ENCODE measurements at regions not wholly inside any gene's neighbourhood (a gene's known extent, or its start where the extent isn't known, plus 50 kb on each side); places are given as distances from the start of the nearest gene placed in this dataset.
"Not testable (repeated sequence)": the region's sequence is repeated elsewhere in the genome, so short reads cannot be mapped to it uniquely, and the experiment has no call there.

GRCh38 chr2:65747875-65748274 is 315.5 kb upstream of the SPRED2 start:
- not testable (repeated sequence) for H3K4me3 ChIP-seq (ENCODE audit: low read length in 2 of 2); H3K36me3 ChIP-seq (ENCODE audit: control insufficient read depth in 2 of 2, insufficient read depth in 2 of 2, low read length in 2 of 2); H3K4me1 ChIP-seq (ENCODE audit: control insufficient read depth in 2 of 2, insufficient read depth in 2 of 2, low read length in 2 of 2); H3K27me3 ChIP-seq (ENCODE audit: control insufficient read depth in 2 of 2, insufficient read depth in 2 of 2, low read length in 2 of 2); H3K9ac ChIP-seq (ENCODE audit: low read depth in 1 of 2, low read length in 2 of 2); H3K27ac ChIP-seq (ENCODE audit: low read depth in 2 of 2, low read length in 2 of 2); H3K9me3 ChIP-seq (ENCODE audit: control insufficient read depth in 2 of 2, low read length in 2 of 2)

GRCh38 chr2:65746931-65747675 is 314.7 kb upstream of the SPRED2 start:
- H3K9ac ChIP-seq (ENCODE audit: low read depth in 1 of 2, low read length in 2 of 2) = no peak overlapping the region
- no peaks in the 10 kb centered on the region for H3K9me3 ChIP-seq (ENCODE audit: control insufficient read depth in 2 of 2, low read length in 2 of 2)
- peak overlapping the region in 1 of 2 donors; percentile 4 for H3K4me3 ChIP-seq (ENCODE audit: low read length in 2 of 2)
- peak overlapping the region in 1 of 2 donors; percentile 25 for H3K27ac ChIP-seq (ENCODE audit: low read depth in 2 of 2, low read length in 2 of 2)
- H3K27me3 ChIP-seq (ENCODE audit: control insufficient read depth in 2 of 2, insufficient read depth in 2 of 2, low read length in 2 of 2) = no peaks in the 10 kb centered on the region
- H3K4me1 ChIP-seq (ENCODE audit: control insufficient read depth in 2 of 2, insufficient read depth in 2 of 2, low read length in 2 of 2) = peaks cover 0 to 2% of the 10 kb centered on the region in 2 donors
- no peaks in the 10 kb centered on the region for H3K36me3 ChIP-seq (ENCODE audit: control insufficient read depth in 2 of 2, insufficient read depth in 2 of 2, low read length in 2 of 2)

- H3K9ac ChIP-seq (ENCODE audit: low read depth in 1 of 2, low read length in 2 of 2) = no peak overlapping the region
- H3K4me3 ChIP-seq (ENCODE audit: low read length in 2 of 2) = no peak overlapping the region
Measured at GRCh38 chr2:65744477-65745200, 312.2 kb upstream of the SPRED2 start.

GRCh38 chr2:65742977-65743376 is 310.6 kb upstream of the SPRED2 start:
- Histone ChIP-seq H3K4me1 (ENCODE audit: control insufficient read depth in 2 of 2, insufficient read depth in 2 of 2, low read length in 2 of 2) (peaks cover 0 to 2% of the 10 kb centered on the region in 2 donors), H3K9ac (ENCODE audit: low read depth in 1 of 2, low read length in 2 of 2) (no peak overlapping the region), H3K9me3 (ENCODE audit: control insufficient read depth in 2 of 2, low read length in 2 of 2) (no peaks in the 10 kb centered on the region), H3K27ac (ENCODE audit: low read depth in 2 of 2, low read length in 2 of 2) (no peak overlapping the region), H3K27me3 (ENCODE audit: control insufficient read depth in 2 of 2, insufficient read depth in 2 of 2, low read length in 2 of 2) (no peaks in the 10 kb centered on the region), H3K4me3 (ENCODE audit: low read length in 2 of 2) (no peak overlapping the region), H3K36me3 (ENCODE audit: control insufficient read depth in 2 of 2, insufficient read depth in 2 of 2, low read length in 2 of 2) (no peaks in the 10 kb centered on the region)

More at GRCh38 chr2:65744477-65745200, 312.2 kb upstream of the SPRED2 start:
- no peaks in the 10 kb centered on the region for H3K9me3 ChIP-seq (ENCODE audit: control insufficient read depth in 2 of 2, low read length in 2 of 2)
- H3K27ac ChIP-seq (ENCODE audit: low read depth in 2 of 2, low read length in 2 of 2) = no peak overlapping the region
- peaks cover 0 to 2% of the 10 kb centered on the region in 2 donors for H3K4me1 ChIP-seq (ENCODE audit: control insufficient read depth in 2 of 2, insufficient read depth in 2 of 2, low read length in 2 of 2)
- no peaks in the 10 kb centered on the region for H3K36me3 ChIP-seq (ENCODE audit: control insufficient read depth in 2 of 2, insufficient read depth in 2 of 2, low read length in 2 of 2)
- no peaks in the 10 kb centered on the region for H3K27me3 ChIP-seq (ENCODE audit: control insufficient read depth in 2 of 2, insufficient read depth in 2 of 2, low read length in 2 of 2)

- H3K27ac ChIP-seq (ENCODE audit: low read depth in 2 of 2, low read length in 2 of 2) = no peak overlapping the region
- no peak overlapping the region for H3K4me3 ChIP-seq (ENCODE audit: low read length in 2 of 2)
- no peaks in the 10 kb centered on the region for H3K27me3 ChIP-seq (ENCODE audit: control insufficient read depth in 2 of 2, insufficient read depth in 2 of 2, low read length in 2 of 2)
- no peaks in the 10 kb centered on the region for H3K9me3 ChIP-seq (ENCODE audit: control insufficient read depth in 2 of 2, low read length in 2 of 2)
- H3K36me3 ChIP-seq (ENCODE audit: control insufficient read depth in 2 of 2, insufficient read depth in 2 of 2, low read length in 2 of 2) = no peaks in the 10 kb centered on the region
- no peak overlapping the region for H3K9ac ChIP-seq (ENCODE audit: low read depth in 1 of 2, low read length in 2 of 2)
- no peaks in the 10 kb centered on the region for H3K4me1 ChIP-seq (ENCODE audit: control insufficient read depth in 2 of 2, insufficient read depth in 2 of 2, low read length in 2 of 2)
Measured at GRCh38 chr2:65739927-65740326, 307.5 kb upstream of the SPRED2 start.

- H3K9me3 ChIP-seq (ENCODE audit: control insufficient read depth in 2 of 2, low read length in 2 of 2) = no peaks in the 10 kb centered on the region
Measured at GRCh38 chr2:65737452-65738011, 305.1 kb upstream of the SPRED2 start.

GRCh38 chr2:65731476-65731875 is 299.1 kb upstream of the SPRED2 start:
- no peaks in the 10 kb centered on the region for H3K36me3 ChIP-seq (ENCODE audit: control insufficient read depth in 2 of 2, insufficient read depth in 2 of 2, low read length in 2 of 2)
- H3K4me3 ChIP-seq (ENCODE audit: low read length in 2 of 2) = no peak overlapping the region
- no peaks in the 10 kb centered on the region for H3K9me3 ChIP-seq (ENCODE audit: control insufficient read depth in 2 of 2, low read length in 2 of 2)
- no peak overlapping the region for H3K27ac ChIP-seq (ENCODE audit: low read depth in 2 of 2, low read length in 2 of 2)
- H3K9ac ChIP-seq (ENCODE audit: low read depth in 1 of 2, low read length in 2 of 2) = no peak overlapping the region
- H3K4me1 ChIP-seq (ENCODE audit: control insufficient read depth in 2 of 2, insufficient read depth in 2 of 2, low read length in 2 of 2) = no peaks in the 10 kb centered on the region
- H3K27me3 ChIP-seq (ENCODE audit: control insufficient read depth in 2 of 2, insufficient read depth in 2 of 2, low read length in 2 of 2) = no peaks in the 10 kb centered on the region

More at GRCh38 chr2:65737452-65738011, 305.1 kb upstream of the SPRED2 start:
- no peak overlapping the region for H3K4me3 ChIP-seq (ENCODE audit: low read length in 2 of 2)
- H3K27me3 ChIP-seq (ENCODE audit: control insufficient read depth in 2 of 2, insufficient read depth in 2 of 2, low read length in 2 of 2) = no peaks in the 10 kb centered on the region
- no peak overlapping the region for H3K27ac ChIP-seq (ENCODE audit: low read depth in 2 of 2, low read length in 2 of 2)
- H3K36me3 ChIP-seq (ENCODE audit: control insufficient read depth in 2 of 2, insufficient read depth in 2 of 2, low read length in 2 of 2) = no peaks in the 10 kb centered on the region
- no peaks in the 10 kb centered on the region for H3K4me1 ChIP-seq (ENCODE audit: control insufficient read depth in 2 of 2, insufficient read depth in 2 of 2, low read length in 2 of 2)
- H3K9ac ChIP-seq (ENCODE audit: low read depth in 1 of 2, low read length in 2 of 2) = no peak overlapping the region

- Histone ChIP-seq H3K36me3 (ENCODE audit: control insufficient read depth in 2 of 2, insufficient read depth in 2 of 2, low read length in 2 of 2) (no peaks in the 10 kb centered on the region), H3K27me3 (ENCODE audit: control insufficient read depth in 2 of 2, insufficient read depth in 2 of 2, low read length in 2 of 2) (no peaks in the 10 kb centered on the region), H3K4me3 (ENCODE audit: low read length in 2 of 2) (no peak overlapping the region), H3K9ac (ENCODE audit: low read depth in 1 of 2, low read length in 2 of 2) (no peak overlapping the region), H3K27ac (ENCODE audit: low read depth in 2 of 2, low read length in 2 of 2) (no peak overlapping the region), H3K4me1 (ENCODE audit: control insufficient read depth in 2 of 2, insufficient read depth in 2 of 2, low read length in 2 of 2) (no peaks in the 10 kb centered on the region), H3K9me3 (ENCODE audit: control insufficient read depth in 2 of 2, low read length in 2 of 2) (no peaks in the 10 kb centered on the region)
Measured at GRCh38 chr2:65730186-65730585, 297.8 kb upstream of the SPRED2 start.

GRCh38 chr2:65729246-65729645 is 296.8 kb upstream of the SPRED2 start:
- no peaks in the 10 kb centered on the region for H3K27me3 ChIP-seq (ENCODE audit: control insufficient read depth in 2 of 2, insufficient read depth in 2 of 2, low read length in 2 of 2)
- no peak overlapping the region for H3K9ac ChIP-seq (ENCODE audit: low read depth in 1 of 2, low read length in 2 of 2)
- H3K4me1 ChIP-seq (ENCODE audit: control insufficient read depth in 2 of 2, insufficient read depth in 2 of 2, low read length in 2 of 2) = no peaks in the 10 kb centered on the region
- H3K27ac ChIP-seq (ENCODE audit: low read depth in 2 of 2, low read length in 2 of 2) = no peak overlapping the region
- no peak overlapping the region for H3K4me3 ChIP-seq (ENCODE audit: low read length in 2 of 2)
- no peaks in the 10 kb centered on the region for H3K9me3 ChIP-seq (ENCODE audit: control insufficient read depth in 2 of 2, low read length in 2 of 2)
- H3K36me3 ChIP-seq (ENCODE audit: control insufficient read depth in 2 of 2, insufficient read depth in 2 of 2, low read length in 2 of 2) = no peaks in the 10 kb centered on the region

GRCh38 chr2:65728477-65729180 is 296.2 kb upstream of the SPRED2 start:
- Histone ChIP-seq H3K36me3 (ENCODE audit: control insufficient read depth in 2 of 2, insufficient read depth in 2 of 2, low read length in 2 of 2) (no peaks in the 10 kb centered on the region), H3K4me1 (ENCODE audit: control insufficient read depth in 2 of 2, insufficient read depth in 2 of 2, low read length in 2 of 2) (no peaks in the 10 kb centered on the region), H3K4me3 (ENCODE audit: low read length in 2 of 2) (no peak overlapping the region), H3K27ac (ENCODE audit: low read depth in 2 of 2, low read length in 2 of 2) (no peak overlapping the region), H3K9ac (ENCODE audit: low read depth in 1 of 2, low read length in 2 of 2) (no peak overlapping the region), H3K9me3 (ENCODE audit: control insufficient read depth in 2 of 2, low read length in 2 of 2) (no peaks in the 10 kb centered on the region), H3K27me3 (ENCODE audit: control insufficient read depth in 2 of 2, insufficient read depth in 2 of 2, low read length in 2 of 2) (no peaks in the 10 kb centered on the region)

All from mucosa of rectum (tissue), 2 donors.